ENCODE measurements at regions not wholly inside any gene's neighbourhood (a gene's known extent, or its start where the extent isn't known, plus 50 kb on each side); places are given as distances from the start of the nearest gene placed in this dataset.
"Not testable (repeated sequence)": the region's sequence is repeated elsewhere in the genome, so short reads cannot be mapped to it uniquely, and the experiment has no call there.

DNA sequence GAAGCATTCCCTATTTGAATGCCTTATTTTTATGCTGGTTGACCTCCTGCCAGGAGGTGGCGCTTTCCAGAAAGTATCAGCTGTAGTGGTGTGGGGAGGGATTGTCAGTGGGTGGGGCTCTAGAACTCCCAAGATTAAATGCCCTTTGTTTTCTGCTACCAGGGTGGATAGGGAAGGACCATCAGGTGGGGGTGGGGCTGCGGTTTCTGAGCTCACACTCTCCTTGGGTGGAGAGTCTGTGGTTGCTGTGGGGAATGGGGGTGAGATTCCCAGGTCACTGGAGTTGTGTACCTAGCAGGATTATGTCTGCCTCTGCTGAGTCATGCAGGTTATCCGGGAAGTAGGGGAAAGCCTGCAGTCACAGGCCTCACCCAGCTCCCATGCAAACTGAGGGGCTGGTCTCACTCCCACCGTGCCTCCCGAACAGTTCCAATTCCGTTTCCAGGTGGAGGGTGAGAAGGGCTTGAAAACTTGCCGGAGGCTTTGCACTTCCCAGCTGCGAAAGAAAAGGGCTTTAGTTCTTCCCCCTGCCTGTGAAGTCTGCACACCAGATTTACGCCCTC is 68.3 kb downstream of the ALG10B start:
- peak; percentile 12 for DNase-seq

DNA sequence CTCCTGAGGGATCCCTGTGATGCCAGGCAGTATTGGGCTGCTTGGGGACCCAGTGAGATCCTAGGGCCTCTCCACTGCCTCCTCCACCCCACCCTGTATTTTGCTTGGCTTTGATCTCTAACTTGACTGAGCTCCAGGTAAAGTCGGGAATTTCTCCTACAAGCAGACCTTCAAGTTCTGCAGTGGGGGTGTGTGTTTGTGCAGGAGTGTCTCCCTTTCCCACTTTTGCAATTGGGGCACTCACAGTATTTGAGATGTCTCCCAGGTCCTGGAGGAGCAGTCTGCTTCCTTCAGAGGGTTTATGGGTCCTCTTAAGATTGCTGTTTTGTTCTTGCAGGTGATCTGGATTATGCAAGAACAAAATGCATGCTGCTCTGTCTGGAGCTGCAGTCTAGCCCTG is 68.9 kb downstream of the ALG10B start:
- no peak for DNase-seq

DNA sequence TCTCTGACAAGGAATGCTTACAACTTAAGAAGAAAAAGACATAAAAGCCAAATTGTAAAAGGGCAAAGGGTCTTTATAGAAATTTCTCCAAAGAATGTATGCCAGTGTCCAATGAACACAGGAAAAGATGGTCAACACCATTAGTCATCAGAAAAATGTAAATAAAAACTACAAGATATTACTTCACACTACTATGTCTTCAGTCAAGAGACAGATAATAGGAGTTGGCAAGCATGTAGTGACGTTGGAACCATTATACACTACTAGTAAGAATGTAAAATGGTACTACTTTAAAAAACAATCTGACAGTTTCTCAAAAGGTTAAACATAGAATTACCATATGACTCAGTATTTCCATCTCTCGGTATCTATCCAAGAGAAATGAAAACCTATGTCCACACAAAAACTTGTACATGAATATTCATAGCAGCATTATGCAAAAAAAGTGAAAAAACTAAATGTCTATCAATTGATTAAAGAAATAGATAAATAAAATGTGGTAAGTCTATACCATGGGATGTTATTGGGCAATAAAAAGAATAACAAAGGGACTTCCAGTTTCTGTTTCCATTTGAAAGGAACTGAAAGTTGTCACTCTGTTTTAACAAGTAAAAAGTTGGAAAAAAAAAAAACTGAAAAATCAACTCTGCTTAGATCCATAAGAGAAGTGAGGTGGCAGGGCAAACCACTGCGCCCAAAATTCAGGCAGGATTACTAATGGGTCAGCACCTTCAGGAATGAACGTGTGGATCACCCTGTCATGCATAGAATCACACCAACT is 69.8 kb downstream of the ALG10B start:
- DNase-seq = peak; percentile 90

DNA sequence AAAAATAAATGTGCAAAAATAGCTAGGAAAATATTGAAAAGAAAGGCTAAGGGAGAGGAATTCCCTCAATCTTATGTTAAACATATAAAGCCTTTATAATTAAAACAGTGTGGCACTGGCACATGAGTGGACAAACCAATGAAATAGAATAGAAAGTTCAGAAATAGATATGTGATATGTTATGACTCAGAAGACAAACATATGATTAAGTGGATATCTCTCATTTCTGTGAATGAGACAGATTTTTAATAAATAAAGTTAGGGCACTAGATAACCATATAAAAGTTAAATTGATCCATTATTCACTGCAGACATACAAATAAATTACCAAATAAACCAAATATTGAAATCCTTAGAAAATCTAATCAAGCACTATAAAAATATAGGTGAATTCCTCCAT is 73.0 kb downstream of the ALG10B start:
- DNase-seq = no peak

DNA sequence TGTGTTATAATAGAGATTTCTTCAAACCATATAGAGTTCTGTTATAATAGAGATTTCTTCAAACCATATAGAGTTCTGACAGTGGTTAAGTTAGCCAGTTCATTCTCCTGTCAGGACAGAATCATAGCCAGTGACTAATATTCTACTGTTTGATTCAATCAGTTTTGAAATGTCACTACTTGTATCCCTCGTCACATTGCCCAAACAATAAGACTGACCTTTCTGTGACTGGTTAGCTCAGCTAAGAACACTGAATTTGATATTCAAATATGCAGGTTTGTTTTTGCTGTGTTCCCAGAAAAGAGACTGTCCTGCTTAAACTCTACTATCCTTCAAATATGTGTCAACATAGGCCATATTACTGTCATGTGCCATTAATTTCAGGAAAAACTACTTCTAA is 74.4 kb downstream of the ALG10B start:
- DNase-seq = no peak

DNA sequence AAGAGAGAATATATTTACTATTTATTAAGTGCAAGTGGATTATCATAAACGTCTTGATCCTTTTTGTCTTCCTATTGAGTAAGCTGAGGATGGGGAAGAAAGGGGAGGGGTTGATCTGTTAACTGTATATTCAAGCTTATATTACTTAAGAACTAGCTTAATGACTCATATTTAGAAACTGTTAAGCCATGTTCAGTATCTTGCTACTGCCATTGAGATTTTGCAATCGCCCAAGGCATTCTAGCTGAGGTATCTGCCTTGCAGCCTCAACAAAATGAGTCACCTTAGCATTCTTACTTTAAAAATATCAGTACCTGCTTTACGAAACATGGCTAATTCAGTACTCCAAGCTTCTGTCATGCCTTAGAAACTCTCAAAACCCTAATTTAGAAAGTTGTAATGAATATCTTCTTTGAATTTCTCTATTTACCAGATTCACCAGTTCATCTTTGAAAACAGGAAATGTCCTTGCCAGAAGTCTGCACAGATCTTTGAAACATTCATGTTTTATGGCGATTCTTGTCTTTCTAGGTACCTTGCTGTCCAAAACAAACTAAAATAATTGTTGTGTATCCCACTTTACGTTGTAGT is 76.1 kb downstream of the ALG10B start:
- DNase-seq = peak; percentile 97

DNA sequence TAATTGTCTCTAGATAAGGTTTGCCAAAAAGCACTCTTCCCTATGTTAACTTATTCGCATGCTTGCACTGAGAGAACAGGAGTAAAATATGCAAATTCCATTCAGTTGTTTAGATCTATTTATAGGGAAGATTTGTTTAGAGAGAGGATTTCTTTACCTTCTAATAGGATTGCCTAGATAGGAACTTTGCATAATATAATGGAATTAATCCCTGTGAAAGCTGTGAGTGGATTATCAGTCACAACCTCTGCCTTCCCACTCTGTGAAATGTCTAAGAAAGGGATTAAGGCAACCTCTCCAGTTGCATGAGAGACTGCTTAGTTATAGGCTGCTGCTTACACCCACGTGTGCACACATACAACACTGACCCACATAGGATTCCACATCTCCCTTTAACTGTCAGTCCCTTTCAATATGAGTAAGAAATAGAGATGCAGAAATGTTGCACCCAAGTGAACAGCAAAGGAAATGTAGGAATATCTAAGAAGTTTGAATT is 83.2 kb downstream of the ALG10B start:
- no peak for DNase-seq

DNA sequence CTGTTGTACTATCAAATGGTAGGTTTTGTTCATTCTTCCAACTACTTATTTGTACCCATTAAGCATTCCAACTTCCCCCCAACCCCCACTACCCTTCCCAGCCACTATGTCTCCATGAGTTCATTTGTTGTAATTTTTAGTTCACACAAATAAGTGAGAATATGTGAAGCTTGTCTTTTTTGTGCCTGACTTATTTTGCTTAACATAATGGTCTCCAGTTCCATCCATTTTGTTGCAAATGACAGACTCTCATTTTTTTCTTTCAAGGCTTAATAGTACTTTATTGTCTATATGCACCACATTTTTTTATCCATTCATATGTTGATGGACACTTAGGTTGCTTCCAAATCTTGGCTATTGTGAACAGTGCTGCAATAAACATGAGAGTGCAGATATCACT is 86.2 kb downstream of the ALG10B start:
- DNase-seq = no peak

DNA sequence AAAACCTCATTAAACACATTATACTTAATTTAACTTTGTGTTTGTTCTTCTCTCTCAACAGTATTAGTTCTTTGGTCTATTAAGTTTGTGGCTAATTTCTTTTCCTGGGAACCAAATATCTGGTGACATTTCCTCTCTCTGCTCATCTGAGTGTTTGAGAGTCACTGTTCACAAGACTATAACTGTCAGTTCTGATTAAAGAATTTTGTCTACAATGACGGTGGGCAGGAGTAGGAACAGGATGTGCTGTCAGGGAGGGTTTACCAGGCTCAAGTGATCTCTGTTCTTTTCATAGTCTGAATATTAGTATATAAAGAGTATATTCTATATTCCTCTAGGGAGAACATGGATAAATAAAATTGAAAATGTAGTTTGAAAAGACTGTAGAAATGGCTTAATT is 92.9 kb downstream of the ALG10B start:
- DNase-seq = no peak

DNA sequence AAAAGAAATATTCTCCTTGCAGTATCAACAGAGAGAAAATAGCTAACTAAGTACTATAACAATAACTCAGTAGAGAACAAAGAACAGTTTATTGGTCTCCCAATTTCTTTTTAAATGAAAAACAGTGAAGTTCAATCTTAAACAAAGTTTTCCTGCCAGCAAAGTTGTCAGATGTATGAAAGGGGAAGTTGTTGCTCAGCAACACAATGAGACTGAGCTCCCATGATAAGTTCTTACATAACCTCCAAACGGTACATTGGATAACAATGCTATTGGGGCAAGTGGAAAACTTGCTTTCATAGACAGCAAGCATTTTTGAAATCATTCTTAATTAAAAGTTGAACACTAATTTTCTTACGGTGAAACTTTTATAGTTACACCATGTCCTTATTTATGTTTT is 94.9 kb downstream of the ALG10B start:
- peak; percentile 86 for DNase-seq

DNA sequence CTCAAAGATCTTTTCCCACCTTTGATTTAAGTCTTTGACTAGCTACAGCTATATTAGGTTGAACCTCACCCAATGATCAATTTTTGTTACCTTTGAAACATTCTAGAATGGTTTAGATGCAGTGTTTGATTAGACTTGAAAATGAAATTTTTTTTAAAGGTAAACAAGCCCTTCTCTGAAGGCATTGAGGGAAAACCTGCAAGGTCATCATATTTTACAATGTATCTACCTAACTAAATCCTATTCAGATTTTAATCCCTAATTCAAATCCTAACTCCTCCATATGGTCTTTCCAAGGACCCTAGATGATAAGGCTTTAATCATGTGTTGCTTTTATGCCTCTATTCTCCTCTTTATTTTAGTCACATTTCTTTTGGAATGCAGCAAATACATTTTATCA is 95.4 kb downstream of the ALG10B start:
- DNase-seq = no peak

DNA sequence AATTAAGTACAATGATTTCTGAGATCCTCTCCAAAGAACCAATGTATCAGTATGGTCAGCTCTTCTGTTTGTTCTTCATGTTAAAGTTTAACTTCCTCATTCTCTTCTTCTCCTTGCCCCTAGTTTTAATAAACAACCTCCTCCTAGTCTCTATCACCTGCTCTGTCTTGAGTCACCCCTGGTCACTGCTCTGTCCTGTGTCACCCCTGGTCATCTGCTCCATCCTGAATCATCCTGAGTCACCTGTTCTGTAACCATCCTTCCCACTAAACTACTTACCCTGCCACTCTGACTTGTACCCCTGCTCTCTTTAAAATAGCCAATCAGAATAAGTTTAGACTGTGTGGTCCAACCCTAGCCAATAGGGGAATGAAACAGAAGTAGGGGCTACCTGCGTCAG is 100.5 kb downstream of the ALG10B start:
- no peak for DNase-seq

DNA sequence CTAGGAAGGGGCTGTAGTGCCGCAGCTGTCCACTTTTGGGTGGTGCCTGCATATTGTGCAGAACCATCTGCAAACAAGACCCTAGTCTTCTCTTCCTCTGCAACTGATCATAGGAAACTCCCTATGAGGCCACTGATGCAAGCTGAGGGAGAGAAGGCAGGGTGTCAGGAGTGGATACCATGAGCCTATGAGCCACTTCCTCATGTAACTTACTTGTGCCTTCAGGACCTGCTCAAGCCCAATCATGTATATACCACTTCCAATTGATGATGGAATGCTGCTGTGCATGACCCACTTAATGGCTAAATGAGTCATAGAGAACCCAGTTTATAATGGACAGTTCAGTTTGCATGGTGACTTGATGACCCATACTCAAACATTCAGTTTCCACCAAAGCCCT is 107.9 kb downstream of the ALG10B start:
- DNase-seq = no peak

DNA sequence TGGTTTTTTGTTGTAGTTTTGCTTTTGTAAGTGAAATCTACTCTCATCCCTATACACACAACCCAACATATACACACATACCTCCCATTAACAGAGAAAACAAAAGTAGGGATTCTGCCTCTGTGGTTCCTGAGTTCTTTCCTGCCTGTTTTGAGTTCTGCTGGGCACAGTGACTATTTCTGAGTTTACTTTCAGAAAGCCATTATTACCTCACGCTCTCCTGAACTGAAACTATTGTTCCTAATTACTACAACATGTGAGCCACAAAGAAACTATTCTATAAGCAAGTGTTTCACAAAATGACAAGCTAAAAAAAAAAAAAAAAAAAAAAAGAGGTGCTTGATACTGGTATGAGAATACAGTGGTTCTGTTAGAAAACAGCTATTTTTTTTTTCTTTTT is 110.9 kb downstream of the ALG10B start:
- DNase-seq = no peak

DNA sequence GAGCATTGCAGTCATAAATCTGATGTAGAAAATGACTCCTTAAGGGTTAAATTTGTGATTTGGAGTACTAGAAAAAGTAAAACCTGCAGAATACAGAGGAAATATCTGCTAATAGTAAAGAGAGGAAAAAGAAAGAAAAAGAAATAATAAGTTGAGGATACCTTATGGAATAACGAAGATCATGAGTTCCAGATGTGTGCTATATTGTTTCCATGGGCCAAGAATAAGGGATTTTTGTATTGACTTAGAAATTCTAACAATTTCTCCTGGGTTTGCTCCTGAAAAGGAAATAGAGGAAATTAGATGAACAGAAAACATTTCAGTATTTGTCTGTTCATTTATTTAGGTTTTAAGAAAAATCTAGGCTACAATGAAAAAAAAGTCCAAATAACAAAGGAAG is 115.3 kb downstream of the ALG10B start:
- DNase-seq = no peak

DNA sequence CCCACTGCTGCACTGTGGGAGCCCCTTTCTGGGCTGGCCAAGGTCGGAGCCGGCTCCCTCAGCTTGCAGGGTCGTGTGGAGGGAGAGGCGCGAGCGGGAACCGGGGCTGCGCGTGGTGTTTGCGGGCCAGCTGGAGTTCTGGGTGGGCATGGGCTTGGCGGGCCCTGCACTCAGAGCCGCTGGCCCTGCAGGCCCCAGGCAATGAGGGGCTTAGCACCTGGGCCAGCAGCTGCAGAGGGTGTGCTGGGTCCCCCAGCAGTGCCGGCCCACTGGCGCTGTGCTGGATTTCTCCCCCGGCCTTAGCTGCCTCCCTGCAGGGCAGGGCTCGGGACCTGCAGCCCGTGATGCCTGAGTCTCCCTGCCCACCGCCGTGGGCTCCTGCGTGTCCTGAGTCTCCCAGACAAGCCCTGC is 125.3 kb downstream of the ALG10B start:
- DNase-seq = not testable (repeated sequence)

DNA sequence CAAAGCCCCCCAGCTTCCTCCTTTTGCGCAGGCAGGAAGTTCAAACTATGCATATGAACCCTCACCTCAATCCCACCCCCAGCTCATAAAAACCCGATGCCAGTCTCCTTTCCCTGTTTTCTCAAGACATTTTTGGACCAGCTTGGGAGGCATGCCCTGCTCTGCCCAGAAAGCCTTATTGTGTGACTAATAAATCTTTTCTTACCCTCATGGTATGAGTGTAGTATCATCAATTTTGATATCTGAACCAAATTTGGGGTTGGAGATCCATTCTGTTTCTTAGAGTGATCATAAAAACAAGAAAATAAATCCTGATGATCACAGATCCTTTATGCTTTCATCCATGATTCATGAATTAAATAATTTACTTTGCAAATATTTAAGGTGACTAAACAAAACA is 128.5 kb downstream of the ALG10B start:
- no peak for DNase-seq

DNA sequence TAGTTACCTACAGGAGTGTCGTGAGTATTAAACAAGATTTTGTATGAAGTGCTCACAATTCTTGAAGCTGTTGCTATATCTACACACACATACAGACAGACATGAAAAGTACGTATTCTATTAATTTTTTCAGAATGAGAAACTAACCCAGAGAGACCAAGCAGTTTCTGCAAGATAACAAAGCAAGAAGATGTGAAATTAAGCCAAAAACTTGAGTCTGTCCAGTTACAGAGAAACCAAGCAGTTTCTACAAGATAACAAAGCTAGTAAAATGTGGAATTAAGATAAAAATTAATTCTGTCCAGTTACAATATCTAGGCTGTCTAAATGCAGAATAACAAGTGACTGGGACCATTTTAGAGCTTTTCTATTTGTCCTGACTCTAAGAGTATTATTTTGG is 132.4 kb downstream of the ALG10B start:
- DNase-seq = no peak

DNA sequence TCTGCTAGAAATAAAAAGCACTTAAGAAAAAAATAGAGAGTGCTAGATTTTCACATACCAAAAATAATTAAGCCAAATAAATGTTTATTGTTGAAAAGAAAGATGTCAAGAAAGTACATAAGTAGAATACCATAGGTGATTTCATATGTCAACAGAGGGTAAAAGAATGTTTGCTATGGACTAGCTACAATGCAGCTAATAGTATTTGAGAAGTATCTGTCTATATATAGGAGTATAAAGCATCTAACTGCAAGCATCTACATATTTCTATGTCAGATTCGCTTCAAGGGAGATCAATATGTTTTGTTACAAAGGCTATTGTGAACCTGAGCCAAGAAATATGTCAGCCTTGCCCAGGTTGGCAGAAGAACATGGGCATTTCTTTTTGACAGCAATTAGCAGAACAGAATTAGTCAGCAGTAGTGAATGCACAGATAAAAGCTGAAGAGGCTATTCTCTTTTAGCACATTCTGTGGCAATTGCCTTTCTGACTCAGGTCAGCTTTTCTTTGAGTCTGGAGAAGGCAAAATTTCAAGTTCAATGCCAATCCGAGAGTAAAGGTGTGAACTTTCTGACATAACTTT is 140.1 kb downstream of the ALG10B start:
- no peak for DNase-seq

DNA sequence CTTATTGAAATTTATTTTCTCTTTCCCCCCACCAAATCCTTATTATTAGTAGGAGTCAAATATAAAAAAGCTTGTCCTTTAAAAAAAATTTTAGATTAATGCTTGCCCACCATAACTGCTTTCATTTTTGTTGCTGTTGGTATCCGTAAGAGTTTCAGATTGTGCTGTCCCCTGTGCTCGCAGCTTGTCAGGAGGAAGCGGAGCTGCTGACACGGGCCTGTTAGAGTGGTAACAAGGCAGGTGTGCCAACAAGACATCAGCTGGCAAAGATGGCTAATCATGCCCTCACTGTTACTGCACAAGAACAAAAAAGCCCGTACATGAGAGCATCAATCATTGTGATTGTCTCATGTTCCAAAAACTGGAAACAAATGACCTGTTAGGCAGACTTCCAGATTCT is 148.4 kb downstream of the ALG10B start:
- no peak for DNase-seq

DNA sequence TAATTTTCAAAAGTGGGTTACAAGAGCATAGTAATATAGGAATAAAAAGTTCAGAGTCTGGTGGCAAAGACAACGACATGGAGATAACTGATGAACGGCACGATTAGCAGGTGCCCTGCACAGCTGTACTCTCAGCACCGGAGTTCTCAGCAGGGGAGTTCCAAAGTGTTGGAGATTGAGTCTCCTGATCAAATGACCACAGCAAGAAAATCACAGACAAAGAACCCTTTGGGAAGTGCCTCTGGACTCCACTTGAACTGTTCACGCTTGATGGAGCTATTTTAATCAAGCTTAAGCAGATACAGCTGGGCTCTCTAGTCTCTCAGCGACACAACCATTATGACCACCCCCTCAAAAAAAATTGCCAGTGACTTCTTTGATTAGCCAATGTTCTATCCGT is 153.1 kb downstream of the ALG10B start:
- no peak for DNase-seq

DNA sequence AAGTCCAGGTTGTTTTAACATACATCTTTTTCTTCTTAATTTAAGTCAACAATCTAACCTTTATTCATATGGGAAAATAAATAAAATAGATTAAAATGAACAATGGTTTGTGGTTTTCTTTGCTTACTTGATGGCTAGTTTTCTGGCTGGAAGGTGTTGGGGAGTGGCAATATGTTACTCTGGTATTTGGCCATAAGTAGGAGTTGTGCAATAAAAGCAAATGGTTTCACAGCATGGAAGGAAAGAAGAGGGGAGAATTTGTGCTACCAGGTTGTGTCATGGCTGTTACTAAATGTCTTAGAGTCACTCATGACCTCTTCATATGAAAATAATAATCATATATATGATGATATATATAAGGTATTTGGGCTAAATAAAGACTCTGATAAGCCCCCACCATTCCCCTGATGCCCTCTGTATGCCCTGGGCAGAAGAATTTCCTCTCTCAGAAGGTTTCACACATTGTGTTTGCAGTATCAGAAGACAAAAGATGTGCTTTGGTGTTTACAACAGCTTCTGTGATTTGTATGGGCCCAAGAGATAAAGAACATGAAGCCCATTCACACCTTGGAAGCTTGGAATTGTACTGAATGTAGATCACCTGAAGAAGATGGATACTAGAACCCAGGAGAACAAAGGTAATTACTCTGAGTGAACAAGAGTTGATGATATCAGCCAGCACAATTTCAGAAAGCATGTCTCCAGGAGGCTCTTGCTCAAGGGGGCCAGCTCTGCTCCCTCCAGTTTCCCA is 160.9 kb downstream of the ALG10B start:
- DNase-seq = peak; percentile 5

DNA sequence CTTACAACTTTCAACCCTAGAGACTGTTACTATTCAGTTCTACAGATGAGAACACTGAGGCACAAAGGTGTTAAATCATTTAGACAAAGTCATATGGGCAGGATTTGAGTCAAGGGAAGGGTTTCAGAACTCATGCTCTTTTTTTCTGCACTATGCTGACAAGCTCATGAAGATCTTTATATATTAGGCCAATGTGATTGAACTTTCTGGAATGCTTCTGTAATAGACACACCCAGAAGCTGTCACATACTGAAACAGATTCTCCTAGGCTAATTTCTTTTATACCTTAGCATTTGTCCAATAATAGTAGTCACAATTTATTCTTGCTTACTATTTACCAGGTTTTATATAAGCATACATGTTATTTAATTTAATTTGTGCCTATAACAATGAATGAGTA is 164.0 kb downstream of the ALG10B start:
- no peak for DNase-seq

Measured in MV-4-11 (cell line).